ENCODE measurements at regions not wholly inside any gene's neighbourhood (a gene's known extent, or its start where the extent isn't known, plus 50 kb on each side); places are given as distances from the start of the nearest gene placed in this dataset.

- intact Hi-C loops (cut with DNase I; ENCODE audit: low total_unique reads): no loop called here
- no peak overlapping the region for H3K4me3 ChIP-seq (ENCODE audit: low read depth, poor library complexity, severe bottlenecking)
- WGBS, 2 donors: 66 to 74% methylated on average over 4 of the region's 4 CpGs
- no peak for DNase-seq (ENCODE audit: low spot score in 2 of 2)
- no peak for TF ChIP-seq POLR2A (IDR thresholded peaks at IDR 0.05)
- TF ChIP-seq, protein P1, sequence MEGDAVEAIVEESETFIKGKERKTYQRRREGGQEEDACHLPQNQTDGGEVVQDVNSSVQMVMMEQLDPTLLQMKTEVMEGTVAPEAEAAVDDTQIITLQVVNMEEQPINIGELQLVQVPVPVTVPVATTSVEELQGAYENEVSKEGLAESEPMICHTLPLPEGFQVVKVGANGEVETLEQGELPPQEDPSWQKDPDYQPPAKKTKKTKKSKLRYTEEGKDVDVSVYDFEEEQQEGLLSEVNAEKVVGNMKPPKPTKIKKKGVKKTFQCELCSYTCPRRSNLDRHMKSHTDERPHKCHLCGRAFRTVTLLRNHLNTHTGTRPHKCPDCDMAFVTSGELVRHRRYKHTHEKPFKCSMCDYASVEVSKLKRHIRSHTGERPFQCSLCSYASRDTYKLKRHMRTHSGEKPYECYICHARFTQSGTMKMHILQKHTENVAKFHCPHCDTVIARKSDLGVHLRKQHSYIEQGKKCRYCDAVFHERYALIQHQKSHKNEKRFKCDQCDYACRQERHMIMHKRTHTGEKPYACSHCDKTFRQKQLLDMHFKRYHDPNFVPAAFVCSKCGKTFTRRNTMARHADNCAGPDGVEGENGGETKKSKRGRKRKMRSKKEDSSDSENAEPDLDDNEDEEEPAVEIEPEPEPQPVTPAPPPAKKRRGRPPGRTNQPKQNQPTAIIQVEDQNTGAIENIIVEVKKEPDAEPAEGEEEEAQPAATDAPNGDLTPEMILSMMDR (IDR thresholded peaks at IDR 0.05): no peak
Measured at GRCh38 chr12:67155863-67156262, 113.3 kb upstream of the CAND1 start.

DNA sequence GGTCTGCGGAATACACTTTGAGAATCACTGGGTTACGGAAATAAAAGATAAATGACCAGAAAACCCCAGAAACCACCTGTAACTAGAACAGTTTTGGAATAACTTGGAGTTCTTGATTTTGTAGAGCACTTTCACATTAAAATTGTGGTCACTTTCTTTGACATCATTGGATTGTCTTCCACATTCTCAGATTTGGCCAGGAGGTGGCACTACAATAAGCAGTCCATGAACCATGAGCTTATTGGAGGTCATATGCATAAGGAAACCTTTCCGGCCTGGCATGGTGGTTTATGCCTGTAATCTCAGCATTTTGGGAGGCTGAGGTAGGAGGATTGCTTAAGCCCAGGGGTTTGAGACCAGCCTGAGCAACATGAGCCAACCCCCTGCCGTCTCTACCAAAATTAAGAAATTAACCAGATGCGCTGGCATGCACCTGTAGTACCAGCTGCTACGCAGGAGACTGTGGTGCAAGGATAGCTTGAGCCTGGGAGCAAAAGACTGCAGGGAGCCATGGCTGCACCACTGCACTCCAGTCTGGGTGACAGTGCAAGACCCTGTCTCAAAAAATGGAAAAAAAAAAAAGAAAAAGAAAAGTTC is 107.7 kb upstream of the CAND1 start:
- TF ChIP-seq POLR2A (IDR thresholded peaks at IDR 0.05): no peak
- TF ChIP-seq, protein P1 (IDR thresholded peaks at IDR 0.05): no peak
- 78 to 80% methylated on average over 6 of the region's 6 CpGs for WGBS, 2 donors

DNA sequence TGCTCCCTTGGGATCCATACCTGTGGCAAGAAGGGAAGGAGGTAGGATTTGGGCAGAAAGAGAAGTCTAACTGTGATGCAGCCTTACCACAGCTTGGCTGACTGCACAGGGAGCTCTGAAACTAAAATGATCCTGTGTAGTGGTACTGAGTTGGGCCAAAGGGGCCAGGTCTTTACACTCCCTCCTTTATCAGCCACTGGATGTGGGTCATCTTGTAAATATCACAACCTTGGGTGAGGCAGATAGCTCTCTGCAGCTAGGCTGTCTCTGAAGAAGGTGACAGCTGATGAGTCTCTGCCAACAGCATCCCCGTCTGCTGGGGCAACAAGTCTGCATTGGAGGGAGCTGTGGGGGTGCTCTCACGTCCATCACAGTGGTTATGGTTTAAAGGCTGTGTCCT is 95.9 kb upstream of the CAND1 start:
- WGBS, 2 donors: 54 to 65% methylated on average over 2 of the region's 2 CpGs
- intact Hi-C loops (cut with DNase I; ENCODE audit: low total_unique reads): no loop called here
- TF ChIP-seq, protein P1 (IDR thresholded peaks at IDR 0.05): no peak
- TF ChIP-seq POLR2A (IDR thresholded peaks at IDR 0.05): no peak
- no peak overlapping the region for H3K4me3 ChIP-seq (ENCODE audit: low read depth, poor library complexity, severe bottlenecking)
- no peak for DNase-seq (ENCODE audit: low spot score in 2 of 2)

More for the DNA sequence above, 107.7 kb upstream of the CAND1 start:
- no peak overlapping the region for H3K4me3 ChIP-seq (ENCODE audit: low read depth, poor library complexity, severe bottlenecking)
- intact Hi-C loops (cut with DNase I; ENCODE audit: low total_unique reads): loop anchor here (5.0 kb wide), 1 partner anchor 249 kb away; no protein-coding TSS in a partner anchor
- no peak for DNase-seq (ENCODE audit: low spot score in 2 of 2)

DNA sequence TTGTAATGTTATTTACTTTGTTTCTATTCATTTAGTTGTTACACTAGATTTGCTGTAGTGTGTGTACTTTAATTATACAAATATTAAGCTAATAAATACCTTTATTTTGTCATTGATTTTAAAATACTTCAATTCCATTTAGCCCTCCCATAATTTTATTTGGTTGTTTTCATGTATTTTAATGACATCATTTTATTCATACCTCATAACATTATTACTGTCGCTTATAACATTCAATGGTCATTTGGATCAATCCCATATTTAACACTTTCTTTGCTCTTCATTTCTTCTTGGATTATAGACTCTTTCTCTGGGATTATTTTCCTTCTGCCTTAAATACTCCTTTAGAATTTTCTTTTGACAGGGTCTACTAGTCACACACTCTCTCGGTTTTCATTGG is 86.6 kb upstream of the CAND1 start:
- TF ChIP-seq, protein P1 (IDR thresholded peaks at IDR 0.05): no peak
- TF ChIP-seq POLR2A (IDR thresholded peaks at IDR 0.05): no peak
- DNase-seq (ENCODE audit: low spot score in 2 of 2): no peak
- intact Hi-C loops (cut with DNase I; ENCODE audit: low total_unique reads): no loop called here
- WGBS, 2 donors: 74 to 76% methylated on average over 2 of the region's 2 CpGs
- H3K4me3 ChIP-seq (ENCODE audit: low read depth, poor library complexity, severe bottlenecking): no peak overlapping the region

GRCh38 chr12:67193704-67194103 is 75.5 kb upstream of the CAND1 start:
- intact Hi-C loops (cut with DNase I; ENCODE audit: low total_unique reads): no loop called here
- no peak for DNase-seq (ENCODE audit: low spot score in 2 of 2)
- no peak overlapping the region for H3K4me3 ChIP-seq (ENCODE audit: low read depth, poor library complexity, severe bottlenecking)
- TF ChIP-seq, protein P1 (IDR thresholded peaks at IDR 0.05): no peak
- no peak for TF ChIP-seq POLR2A (IDR thresholded peaks at IDR 0.05)

- no peak for TF ChIP-seq POLR2A (IDR thresholded peaks at IDR 0.05)
- TF ChIP-seq, protein P1 (IDR thresholded peaks at IDR 0.05): no peak
- 0% methylated on average over 1 of the region's 1 CpG for WGBS, 2 donors
Measured at GRCh38 chr12:67200386-67200785, 68.8 kb upstream of the CAND1 start.

More at GRCh38 chr12:67200386-67200785, 68.8 kb upstream of the CAND1 start:
- H3K4me3 ChIP-seq (ENCODE audit: low read depth, poor library complexity, severe bottlenecking): no peak overlapping the region
- intact Hi-C loops (cut with DNase I; ENCODE audit: low total_unique reads): no loop called here
- no peak for DNase-seq (ENCODE audit: low spot score in 2 of 2)

All from lower leg skin (tissue), 4 donors.